ENCODE measurements at regions not wholly inside any gene's neighbourhood (a gene's known extent, or its start where the extent isn't known, plus 50 kb on each side); places are given as distances from the start of the nearest gene placed in this dataset.

DNA sequence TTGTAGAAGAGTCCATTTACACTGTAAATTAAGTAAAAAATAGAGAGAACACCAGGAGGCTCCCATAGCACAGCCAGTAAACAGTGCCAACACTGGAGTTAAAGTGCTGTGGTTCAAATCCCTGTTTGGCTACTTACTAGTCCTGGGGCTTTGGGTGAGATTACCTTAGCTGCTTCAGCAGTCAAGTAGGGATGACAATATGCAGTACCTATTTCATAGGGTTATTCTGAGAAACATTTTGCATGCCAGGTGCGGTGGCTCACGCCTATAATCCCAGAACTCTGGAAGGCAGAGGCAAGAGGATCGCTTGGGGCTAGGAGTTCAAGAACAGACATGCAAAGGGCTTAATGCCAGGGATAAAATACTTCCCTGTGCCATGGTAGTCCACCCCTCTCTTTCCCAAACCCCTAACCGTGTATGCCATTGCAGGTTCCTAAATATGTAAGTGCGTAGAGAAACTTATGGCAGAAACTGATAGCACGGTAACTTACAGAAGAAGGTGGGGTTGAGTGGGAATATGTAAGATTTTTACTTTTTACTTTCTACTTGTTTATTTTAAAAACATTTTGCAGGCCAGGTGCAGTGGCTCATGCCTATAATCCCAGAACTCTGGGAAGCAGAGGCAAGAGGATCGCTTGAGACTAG, 86.4 kb upstream of the PICALM start:
- TF ChIP-seq ZBTB7A (IDR thresholded peaks at IDR 0.05; ENCODE audit: low read depth) (no peak), TCF12 (IDR thresholded peaks at IDR 0.05; ENCODE audit: low read depth) (no peak), TEAD4 (IDR thresholded peaks at IDR 0.05) (no peak), REST (IDR thresholded peaks at IDR 0.05; ENCODE audit: low read depth) (no peak), EP300 (IDR thresholded peaks at IDR 0.05; ENCODE audit: borderline replicate concordance) (no peak), CEBPB (IDR thresholded peaks at IDR 0.05) (no peak), FOXM1 (IDR thresholded peaks at IDR 0.05; ENCODE audit: borderline replicate concordance, low read depth) (no peak)
- TF ChIP-seq, protein P1, sequence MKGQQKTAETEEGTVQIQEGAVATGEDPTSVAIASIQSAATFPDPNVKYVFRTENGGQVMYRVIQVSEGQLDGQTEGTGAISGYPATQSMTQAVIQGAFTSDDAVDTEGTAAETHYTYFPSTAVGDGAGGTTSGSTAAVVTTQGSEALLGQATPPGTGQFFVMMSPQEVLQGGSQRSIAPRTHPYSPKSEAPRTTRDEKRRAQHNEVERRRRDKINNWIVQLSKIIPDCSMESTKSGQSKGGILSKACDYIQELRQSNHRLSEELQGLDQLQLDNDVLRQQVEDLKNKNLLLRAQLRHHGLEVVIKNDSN (IDR thresholded peaks at IDR 0.05), result no peak

- TF ChIP-seq REST (IDR thresholded peaks at IDR 0.05; ENCODE audit: low read depth) (no peak), RAD21 (IDR thresholded peaks at IDR 0.05; ENCODE audit: low read depth) (no peak), ZBTB7A (IDR thresholded peaks at IDR 0.05; ENCODE audit: low read depth) (no peak), TEAD4 (IDR thresholded peaks at IDR 0.05) (no peak), CEBPB (IDR thresholded peaks at IDR 0.05) (no peak), EP300 (IDR thresholded peaks at IDR 0.05; ENCODE audit: borderline replicate concordance) (no peak), EGR1 (IDR thresholded peaks at IDR 0.05) (no peak), TCF12 (IDR thresholded peaks at IDR 0.05; ENCODE audit: low read depth) (no peak), CREB1 (IDR thresholded peaks at IDR 0.05; ENCODE audit: low read depth) (no peak), TAF1 (IDR thresholded peaks at IDR 0.05; ENCODE audit: low read depth) (no peak), FOXM1 (IDR thresholded peaks at IDR 0.05; ENCODE audit: borderline replicate concordance, low read depth) (no peak), YY1 (IDR thresholded peaks at IDR 0.05; ENCODE audit: low read depth) (no peak), NFIC (IDR thresholded peaks at IDR 0.05) (no peak)
- TF ChIP-seq, protein P1 (IDR thresholded peaks at IDR 0.05), result no peak
- TF ChIP-seq, protein P2, sequence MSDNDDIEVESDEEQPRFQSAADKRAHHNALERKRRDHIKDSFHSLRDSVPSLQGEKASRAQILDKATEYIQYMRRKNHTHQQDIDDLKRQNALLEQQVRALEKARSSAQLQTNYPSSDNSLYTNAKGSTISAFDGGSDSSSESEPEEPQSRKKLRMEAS (IDR thresholded peaks at IDR 0.05), result no peak
Observed at GRCh38 chr11:86153439-86153838, 84.6 kb upstream of the PICALM start.

GRCh38 chr11:86152901-86153300, 84.0 kb upstream of the PICALM start:
- no peak for TF ChIP-seq ZBTB7A (IDR thresholded peaks at IDR 0.05; ENCODE audit: low read depth)
- TF ChIP-seq EP300 (IDR thresholded peaks at IDR 0.05; ENCODE audit: borderline replicate concordance), result no peak
- no peak for TF ChIP-seq FOXM1 (IDR thresholded peaks at IDR 0.05; ENCODE audit: borderline replicate concordance, low read depth)
- TF ChIP-seq YY1 (IDR thresholded peaks at IDR 0.05; ENCODE audit: low read depth), result no peak
- TF ChIP-seq RAD21 (IDR thresholded peaks at IDR 0.05; ENCODE audit: low read depth), result no peak
- TF ChIP-seq TEAD4 (IDR thresholded peaks at IDR 0.05), result no peak
- no peak for TF ChIP-seq CEBPB (IDR thresholded peaks at IDR 0.05)
- TF ChIP-seq, protein P1 (IDR thresholded peaks at IDR 0.05), result no peak
- TF ChIP-seq CREB1 (IDR thresholded peaks at IDR 0.05; ENCODE audit: low read depth), result no peak
- no peak for TF ChIP-seq EGR1 (IDR thresholded peaks at IDR 0.05)
- no peak for TF ChIP-seq TAF1 (IDR thresholded peaks at IDR 0.05; ENCODE audit: low read depth)
- TF ChIP-seq REST (IDR thresholded peaks at IDR 0.05; ENCODE audit: low read depth), result no peak
- TF ChIP-seq, protein P2 (IDR thresholded peaks at IDR 0.05), result no peak
- TF ChIP-seq NFIC (IDR thresholded peaks at IDR 0.05), result no peak
- TF ChIP-seq TCF12 (IDR thresholded peaks at IDR 0.05; ENCODE audit: low read depth), result no peak

Measured in Ishikawa (cell line).